Globus pallidus (tissue), 1 donor: ENCODE measurements at regions not wholly inside any gene's neighbourhood (a gene's known extent, or its start where the extent isn't known, plus 50 kb on each side); places are given as distances from the start of the nearest gene placed in this dataset.

Experiments used
- DNase-seq: peaks from one replicate; pipeline ENCODE4 v3.0.0-alpha.2; 2015; ENCODE audit warnings: low spot score

- DNase-seq: no peak
Measured at GRCh38 chr2:235141411-235142128, 189.8 kb downstream of the SH3BP4 start.

GRCh38 chr2:235142601-235143000 lies 190.8 kb downstream of the SH3BP4 start:
- DNase-seq: no peak

GRCh38 chr2:235143789-235144188 lies 192.0 kb downstream of the SH3BP4 start:
- DNase-seq: no peak

- DNase-seq: no peak
Measured at GRCh38 chr2:235144291-235144690, 192.5 kb downstream of the SH3BP4 start.

- DNase-seq: no peak
Measured at GRCh38 chr2:235146206-235146605, 194.4 kb downstream of the SH3BP4 start.

- no peak for DNase-seq
Measured at GRCh38 chr2:235146871-235147565, 195.2 kb downstream of the SH3BP4 start.

- DNase-seq: peak; percentile 55
Measured at GRCh38 chr2:235148201-235149170, 196.7 kb downstream of the SH3BP4 start.

GRCh38 chr2:235149240-235149659 lies 197.4 kb downstream of the SH3BP4 start:
- peak; percentile 97 for DNase-seq

GRCh38 chr2:235149736-235150135 lies 197.9 kb downstream of the SH3BP4 start:
- DNase-seq: no peak

GRCh38 chr2:235151152-235151551 lies 199.3 kb downstream of the SH3BP4 start:
- DNase-seq: no peak

GRCh38 chr2:235155163-235155562 lies 203.3 kb downstream of the SH3BP4 start:
- no peak for DNase-seq

GRCh38 chr2:235156055-235156454 lies 204.2 kb downstream of the SH3BP4 start:
- no peak for DNase-seq

GRCh38 chr2:235157746-235158482 lies 206.1 kb downstream of the SH3BP4 start:
- DNase-seq: no peak

- no peak for DNase-seq
Measured at GRCh38 chr2:235160281-235160810, 208.5 kb downstream of the SH3BP4 start.

GRCh38 chr2:235161565-235161964 lies 209.7 kb downstream of the SH3BP4 start:
- DNase-seq: no peak

GRCh38 chr2:235162082-235162836 lies 210.4 kb downstream of the SH3BP4 start:
- no peak for DNase-seq

- DNase-seq: peak; percentile 51
Measured at GRCh38 chr2:235162837-235163197, 211.0 kb downstream of the SH3BP4 start.

GRCh38 chr2:235165136-235165535 lies 213.3 kb downstream of the SH3BP4 start:
- DNase-seq: no peak

- DNase-seq: no peak
Measured at GRCh38 chr2:235165631-235166030, 213.8 kb downstream of the SH3BP4 start.

- DNase-seq: no peak
Measured at GRCh38 chr2:235168174-235168979, 216.6 kb downstream of the SH3BP4 start.
